ENCODE measurements at regions not wholly inside any gene's neighbourhood (a gene's known extent, or its start where the extent isn't known, plus 50 kb on each side); places are given as distances from the start of the nearest gene placed in this dataset.

DNA sequence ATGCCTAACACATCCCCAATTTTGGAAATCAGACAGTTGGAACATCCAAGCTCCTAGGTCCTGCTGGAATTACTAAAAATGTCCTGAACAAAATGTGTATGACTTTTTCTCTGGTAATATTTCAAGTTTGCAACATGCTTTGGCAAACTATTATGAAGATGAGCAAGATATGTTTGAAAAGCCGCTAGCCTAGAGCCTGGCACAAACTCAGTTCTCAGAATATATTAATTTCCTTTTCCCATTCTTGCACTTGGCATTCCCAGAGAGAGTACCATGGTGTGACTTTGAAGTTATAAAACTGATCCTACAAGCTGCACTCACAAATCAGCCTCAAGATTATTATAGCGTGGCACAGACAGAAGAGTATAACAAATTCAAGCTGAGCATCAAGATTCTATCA, 1031.1 kb downstream of the NTRK3 start:
- H3K4me1 ChIP-seq (ENCODE audit: insufficient read depth, low read length), result peaks cover 17% of the 10 kb centered on the region
- no peaks in the 10 kb centered on the region for H3K36me3 ChIP-seq (ENCODE audit: insufficient read depth, low read length)
- H3K27me3 ChIP-seq (ENCODE audit: insufficient read depth, low read length), result no peaks in the 10 kb centered on the region
- no peaks in the 10 kb centered on the region for H3K79me2 ChIP-seq (ENCODE audit: insufficient read depth, low read length)
- TF ChIP-seq, protein P1, sequence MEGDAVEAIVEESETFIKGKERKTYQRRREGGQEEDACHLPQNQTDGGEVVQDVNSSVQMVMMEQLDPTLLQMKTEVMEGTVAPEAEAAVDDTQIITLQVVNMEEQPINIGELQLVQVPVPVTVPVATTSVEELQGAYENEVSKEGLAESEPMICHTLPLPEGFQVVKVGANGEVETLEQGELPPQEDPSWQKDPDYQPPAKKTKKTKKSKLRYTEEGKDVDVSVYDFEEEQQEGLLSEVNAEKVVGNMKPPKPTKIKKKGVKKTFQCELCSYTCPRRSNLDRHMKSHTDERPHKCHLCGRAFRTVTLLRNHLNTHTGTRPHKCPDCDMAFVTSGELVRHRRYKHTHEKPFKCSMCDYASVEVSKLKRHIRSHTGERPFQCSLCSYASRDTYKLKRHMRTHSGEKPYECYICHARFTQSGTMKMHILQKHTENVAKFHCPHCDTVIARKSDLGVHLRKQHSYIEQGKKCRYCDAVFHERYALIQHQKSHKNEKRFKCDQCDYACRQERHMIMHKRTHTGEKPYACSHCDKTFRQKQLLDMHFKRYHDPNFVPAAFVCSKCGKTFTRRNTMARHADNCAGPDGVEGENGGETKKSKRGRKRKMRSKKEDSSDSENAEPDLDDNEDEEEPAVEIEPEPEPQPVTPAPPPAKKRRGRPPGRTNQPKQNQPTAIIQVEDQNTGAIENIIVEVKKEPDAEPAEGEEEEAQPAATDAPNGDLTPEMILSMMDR (IDR thresholded peaks at IDR 0.05; ENCODE audit: extremely low read depth, low read depth, low read length), result no peak
- no peak overlapping the region for H3K4me3 ChIP-seq (ENCODE audit: insufficient read depth, low read length)
- no peak overlapping the region for H3K4me2 ChIP-seq (ENCODE audit: insufficient read depth, low read length)
- H4K20me1 ChIP-seq (ENCODE audit: insufficient read depth, low read length), result no peaks in the 10 kb centered on the region
- no peaks in the 10 kb centered on the region for H3K9me3 ChIP-seq (ENCODE audit: low read depth, low read length)
- H3K27ac ChIP-seq (ENCODE audit: low read depth, low read length), result no peak overlapping the region
- H2AFZ ChIP-seq (ENCODE audit: low read length), result no peak overlapping the region
- no peak for DNase-seq (ENCODE audit: insufficient read length, low spot score, missing footprints)

- TF ChIP-seq, protein P1 (IDR thresholded peaks at IDR 0.05; ENCODE audit: extremely low read depth, low read depth, low read length), result no peak
- Histone ChIP-seq H4K20me1 (ENCODE audit: insufficient read depth, low read length) (no peaks in the 10 kb centered on the region), H3K27me3 (ENCODE audit: insufficient read depth, low read length) (no peaks in the 10 kb centered on the region), H3K27ac (ENCODE audit: low read depth, low read length) (peak overlapping the region; percentile 30), H3K4me3 (ENCODE audit: insufficient read depth, low read length) (no peak overlapping the region), H3K9me3 (ENCODE audit: low read depth, low read length) (no peaks in the 10 kb centered on the region), H3K4me1 (ENCODE audit: insufficient read depth, low read length) (peaks cover 17% of the 10 kb centered on the region), H3K79me2 (ENCODE audit: insufficient read depth, low read length) (no peaks in the 10 kb centered on the region), H3K36me3 (ENCODE audit: insufficient read depth, low read length) (no peaks in the 10 kb centered on the region), H3K4me2 (ENCODE audit: insufficient read depth, low read length) (no peak overlapping the region), H2AFZ (ENCODE audit: low read length) (no peak overlapping the region)
- no peak for DNase-seq (ENCODE audit: insufficient read length, low spot score, missing footprints)
Measured at GRCh38 chr15:87224404-87224803, 1032.1 kb downstream of the NTRK3 start.

GRCh38 chr15:87219650-87220615, 1036.6 kb downstream of the NTRK3 start:
- Histone ChIP-seq H3K4me3 (ENCODE audit: insufficient read depth, low read length) (no peak overlapping the region), H3K4me2 (ENCODE audit: insufficient read depth, low read length) (no peak overlapping the region), H3K4me1 (ENCODE audit: insufficient read depth, low read length) (peaks cover 9% of the 10 kb centered on the region), H3K27ac (ENCODE audit: low read depth, low read length) (peak overlapping the region; percentile 21), H2AFZ (ENCODE audit: low read length) (no peak overlapping the region), H3K27me3 (ENCODE audit: insufficient read depth, low read length) (no peaks in the 10 kb centered on the region), H3K36me3 (ENCODE audit: insufficient read depth, low read length) (no peaks in the 10 kb centered on the region), H3K79me2 (ENCODE audit: insufficient read depth, low read length) (no peaks in the 10 kb centered on the region), H4K20me1 (ENCODE audit: insufficient read depth, low read length) (no peaks in the 10 kb centered on the region), H3K9me3 (ENCODE audit: low read depth, low read length) (no peaks in the 10 kb centered on the region)
- peak; percentile 57 for DNase-seq (ENCODE audit: insufficient read length, low spot score, missing footprints)
- TF ChIP-seq, protein P1 (IDR thresholded peaks at IDR 0.05; ENCODE audit: extremely low read depth, low read depth, low read length), result no peak

GRCh38 chr15:87215100-87215499, 1041.4 kb downstream of the NTRK3 start:
- H3K36me3 ChIP-seq (ENCODE audit: insufficient read depth, low read length), result no peaks in the 10 kb centered on the region
- TF ChIP-seq, protein P1 (IDR thresholded peaks at IDR 0.05; ENCODE audit: extremely low read depth, low read depth, low read length), result no peak
- H3K4me1 ChIP-seq (ENCODE audit: insufficient read depth, low read length), result no peaks in the 10 kb centered on the region

More at GRCh38 chr15:87215100-87215499, 1041.4 kb downstream of the NTRK3 start:
- H3K79me2 ChIP-seq (ENCODE audit: insufficient read depth, low read length), result no peaks in the 10 kb centered on the region
- no peaks in the 10 kb centered on the region for H4K20me1 ChIP-seq (ENCODE audit: insufficient read depth, low read length)
- H3K4me3 ChIP-seq (ENCODE audit: insufficient read depth, low read length), result no peak overlapping the region
- H3K4me2 ChIP-seq (ENCODE audit: insufficient read depth, low read length), result no peak overlapping the region
- DNase-seq (ENCODE audit: insufficient read length, low spot score, missing footprints), result no peak
- no peaks in the 10 kb centered on the region for H3K27me3 ChIP-seq (ENCODE audit: insufficient read depth, low read length)
- no peaks in the 10 kb centered on the region for H3K9me3 ChIP-seq (ENCODE audit: low read depth, low read length)
- no peak overlapping the region for H2AFZ ChIP-seq (ENCODE audit: low read length)
- H3K27ac ChIP-seq (ENCODE audit: low read depth, low read length), result no peak overlapping the region

All from osteoblast (primary cell).